ENCODE measurements at regions not wholly inside any gene's neighbourhood (a gene's known extent, or its start where the extent isn't known, plus 50 kb on each side); places are given as distances from the start of the nearest gene placed in this dataset.

DNA sequence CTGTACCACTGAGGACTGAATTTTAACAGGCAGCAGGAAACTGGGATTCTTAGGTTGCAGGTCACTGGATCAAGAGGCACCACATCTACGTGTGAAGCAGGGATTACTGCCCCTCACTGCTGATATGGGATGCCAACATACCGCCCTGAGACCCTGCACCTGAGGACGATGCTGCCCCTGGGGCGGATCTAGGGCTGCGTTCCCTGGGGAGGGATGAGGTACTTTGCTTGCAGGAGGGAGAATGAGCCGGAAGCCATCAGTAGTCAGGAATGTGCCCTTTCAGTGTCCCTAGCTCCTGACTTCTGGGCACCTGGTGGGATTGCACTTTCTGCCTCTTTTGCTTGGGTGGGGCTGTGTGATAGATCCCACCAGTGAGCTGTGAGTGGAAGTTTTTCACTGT, 122.8 kb downstream of the RPLP1 start:
- WGBS, 2 donors, result 88 to 93% methylated on average over 6 of the region's 6 CpGs
- Histone ChIP-seq H3K36me3 (no peaks in the 10 kb centered on the region), H3K27me3 (no peaks in the 10 kb centered on the region), H3K9me3 (no peaks in the 10 kb centered on the region), H3K27ac (no peak overlapping the region), H3K4me1 (no peaks in the 10 kb centered on the region), H3K4me3 (no peak overlapping the region)
- intact Hi-C loops (cut with DNase I), result loop anchor here (2.0 to 10.0 kb wide), 2 partner anchors 519 to 911 kb away; partner anchors contain the start of gene TLE3
- DNase-seq, result no peak
- no peak for TF ChIP-seq EP300 (IDR thresholded peaks at IDR 0.05)
- no peak for TF ChIP-seq CTCF (IDR thresholded peaks at IDR 0.05)

DNA sequence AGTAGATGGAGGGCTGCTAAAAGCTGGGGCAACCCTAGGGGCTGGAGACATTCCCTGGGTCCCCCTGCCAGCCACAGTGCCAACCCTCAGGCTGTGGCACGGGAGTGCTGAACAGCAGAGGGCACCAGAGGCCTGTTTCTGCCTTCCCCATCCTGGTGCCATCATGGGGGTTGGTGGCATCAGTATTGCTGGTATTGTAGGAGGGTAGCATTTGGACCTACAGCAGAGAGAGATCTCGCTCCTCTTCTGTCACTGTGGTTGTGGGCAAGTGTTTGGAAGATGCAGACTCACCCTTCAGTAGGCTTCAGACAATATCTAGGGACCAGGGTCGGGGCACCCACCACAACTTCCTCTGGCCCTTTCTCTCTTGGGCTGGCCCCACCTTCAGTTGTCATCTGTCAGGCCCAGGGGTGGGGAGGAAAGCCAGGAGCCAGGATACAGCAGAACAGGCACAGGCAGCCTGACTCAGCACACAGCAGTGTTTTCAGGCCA, 123.5 kb downstream of the RPLP1 start:
- Histone ChIP-seq H3K27me3 (no peaks in the 10 kb centered on the region), H3K4me3 (no peak overlapping the region), H3K36me3 (no peaks in the 10 kb centered on the region), H3K27ac (no peak overlapping the region), H3K4me1 (no peaks in the 10 kb centered on the region), H3K9me3 (no peaks in the 10 kb centered on the region)
- TF ChIP-seq POLR2A (IDR thresholded peaks at IDR 0.05) (no peak), POLR2AphosphoS5 (IDR thresholded peaks at IDR 0.05) (no peak), EP300 (IDR thresholded peaks at IDR 0.05) (no peak), CTCF (IDR thresholded peaks at IDR 0.05) (peak; percentile 25 to 74 (median 69))
- WGBS, 2 donors, result 11 to 29% methylated on average over 3 of the region's 3 CpGs
- intact Hi-C loops (cut with DNase I), result loop anchor here (10.0 kb wide), 1 partner anchor 519 kb away; the partner anchor contains the start of gene TLE3
- no peak for DNase-seq

DNA sequence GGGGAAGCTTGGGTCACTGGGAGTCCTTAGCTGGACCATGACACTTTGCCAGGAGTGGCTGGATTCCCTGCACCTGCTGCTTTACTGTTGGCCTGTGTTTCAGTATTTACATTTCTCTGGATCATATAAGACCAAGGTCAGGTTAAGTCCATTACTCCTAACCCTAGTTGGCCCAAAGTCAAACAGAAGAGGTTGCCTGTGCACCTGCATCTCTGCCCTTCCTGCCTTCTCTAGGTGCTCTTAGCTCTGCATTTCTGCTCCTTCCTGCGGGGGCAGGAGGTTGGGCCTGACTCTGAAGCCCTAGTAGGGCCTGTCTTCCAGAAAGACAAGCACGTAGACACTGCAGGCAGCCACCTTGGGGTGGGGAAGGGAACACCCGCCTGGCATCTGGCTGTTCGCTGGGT, 124.3 kb downstream of the RPLP1 start:
- TF ChIP-seq CTCF (IDR thresholded peaks at IDR 0.05), result no peak
- TF ChIP-seq EP300 (IDR thresholded peaks at IDR 0.05), result no peak
- TF ChIP-seq POLR2A (IDR thresholded peaks at IDR 0.05), result no peak
- no peak for TF ChIP-seq POLR2AphosphoS5 (IDR thresholded peaks at IDR 0.05)
- 20 to 59% methylated on average over 4 of the region's 4 CpGs for WGBS, 2 donors
- H3K36me3 ChIP-seq, result no peaks in the 10 kb centered on the region
- DNase-seq, result no peak
- no peak overlapping the region for H3K27ac ChIP-seq
- intact Hi-C loops (cut with DNase I), result loop anchor here (10.0 kb wide), 1 partner anchor 518 kb away; the partner anchor contains the start of gene TLE3
- no peak overlapping the region for H3K4me3 ChIP-seq
- H3K9me3 ChIP-seq, result no peaks in the 10 kb centered on the region
- H3K27me3 ChIP-seq, result no peaks in the 10 kb centered on the region
- H3K4me1 ChIP-seq, result no peaks in the 10 kb centered on the region

DNA sequence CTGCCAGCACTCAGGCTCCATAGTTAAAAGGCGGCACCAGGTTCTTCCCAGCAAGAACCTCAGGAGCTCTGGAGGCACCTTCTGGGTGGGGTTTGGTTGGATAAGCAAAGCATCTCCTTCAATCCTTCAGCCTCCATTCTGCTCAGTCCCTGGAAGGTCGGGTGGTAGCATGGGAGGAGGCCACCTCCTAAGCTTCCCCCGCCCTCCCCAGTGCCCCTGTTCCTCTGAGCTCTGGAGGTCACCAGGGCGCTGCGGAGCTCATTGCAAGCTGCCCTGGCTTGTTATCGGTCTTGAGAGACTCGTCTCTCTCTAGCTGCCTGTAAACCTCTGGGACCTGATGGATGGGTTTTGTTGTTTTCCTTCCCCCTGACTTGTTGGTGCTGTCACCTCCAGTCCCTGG, 124.8 kb downstream of the RPLP1 start:
- no peak for TF ChIP-seq CTCF (IDR thresholded peaks at IDR 0.05)
- TF ChIP-seq EP300 (IDR thresholded peaks at IDR 0.05), result no peak
- Histone ChIP-seq H3K4me1 (no peaks in the 10 kb centered on the region), H3K4me3 (no peak overlapping the region), H3K27me3 (no peaks in the 10 kb centered on the region), H3K9me3 (no peaks in the 10 kb centered on the region), H3K36me3 (no peaks in the 10 kb centered on the region), H3K27ac (no peak overlapping the region)
- no peak for DNase-seq
- 27 to 89% methylated on average over 7 of the region's 7 CpGs for WGBS, 2 donors
- intact Hi-C loops (cut with DNase I), result loop anchor here (10.0 kb wide), 1 partner anchor 517 kb away; the partner anchor contains the start of gene TLE3

DNA sequence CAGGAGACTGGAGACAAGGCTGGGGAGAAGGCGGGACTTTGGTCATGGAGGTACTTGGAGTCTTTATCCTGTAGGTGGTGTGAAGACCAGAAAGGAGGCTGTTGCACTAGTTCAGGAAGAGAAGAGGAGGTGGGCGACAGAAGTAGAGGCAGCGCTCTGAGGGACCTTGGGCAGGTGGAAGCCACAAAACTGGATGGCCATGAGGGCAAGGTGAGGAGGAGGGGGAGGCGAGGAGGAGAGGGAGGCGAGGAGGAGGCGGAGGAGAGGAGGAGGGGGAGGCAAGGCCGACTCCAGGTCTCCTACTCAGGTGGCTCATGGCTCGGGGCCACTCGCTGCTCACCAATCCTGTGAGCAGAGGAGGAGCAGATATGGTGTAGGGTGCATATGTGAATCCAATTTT, 125.6 kb downstream of the RPLP1 start:
- WGBS, 2 donors, result 96% methylated on average over 9 of the region's 9 CpGs
- Histone ChIP-seq H3K27ac (no peak overlapping the region), H3K4me3 (no peak overlapping the region), H3K9me3 (no peaks in the 10 kb centered on the region), H3K36me3 (no peaks in the 10 kb centered on the region), H3K4me1 (no peaks in the 10 kb centered on the region), H3K27me3 (no peaks in the 10 kb centered on the region)
- intact Hi-C loops (cut with DNase I), result loop anchor here (10.0 kb wide), 1 partner anchor 517 kb away; the partner anchor contains the start of gene TLE3
- no peak for DNase-seq
- TF ChIP-seq POLR2AphosphoS5 (IDR thresholded peaks at IDR 0.05), result no peak
- TF ChIP-seq CTCF (IDR thresholded peaks at IDR 0.05), result no peak
- TF ChIP-seq POLR2A (IDR thresholded peaks at IDR 0.05), result no peak
- TF ChIP-seq EP300 (IDR thresholded peaks at IDR 0.05), result no peak

Data from sigmoid colon (tissue), 6 donors.